Mesendoderm (in vitro differentiated cells): ENCODE measurements at regions not wholly inside any gene's neighbourhood (a gene's known extent, or its start where the extent isn't known, plus 50 kb on each side); places are given as distances from the start of the nearest gene placed in this dataset.
A peak's percentile ranks its signal among the peaks of the same experiment; 100 is the strongest.

Source experiments
- DNase-seq: peaks from one replicate; pipeline ENCODE4 v3.0.0; 2013
- H2AK5ac ChIP-seq: 2 replicates; pipeline ENCODE4 v1.6.1; 2013; ENCODE audit warnings: low read length, inconsistent platforms
- H2BK120ac ChIP-seq: 2 replicates; pipeline ENCODE4 v1.6.1; 2013; ENCODE audit warnings: low read depth, mild to moderate bottlenecking, low read length, moderate library complexity, mixed read lengths
- H2BK15ac ChIP-seq: replicated peaks from 2 replicates; pipeline ENCODE4 v1.6.1; 2013; ENCODE audit warnings: low read depth, mild to moderate bottlenecking, moderate library complexity
- H2BK5ac ChIP-seq: 2 replicates; pipeline ENCODE4 v1.6.1; 2013; ENCODE audit warnings: low read length, inconsistent platforms
- H3K18ac ChIP-seq: 2 replicates; pipeline ENCODE4 v1.6.1; 2013; ENCODE audit warnings: mild to moderate bottlenecking, low read length, mixed read lengths
- H3K23ac ChIP-seq: one replicate; pipeline ENCODE4 v1.6.1; 2013; ENCODE audit warnings: low read length
- H3K27ac ChIP-seq: 2 replicates; pipeline ENCODE4 v1.5.1; 2013; ENCODE audit warnings: low read depth, mild to moderate bottlenecking, inconsistent platforms, low read length, moderate library complexity
- H3K27me3 ChIP-seq: 2 replicates; pipeline ENCODE4 v1.6.1; 2013; ENCODE audit warnings: low read length, control low read depth, mild to moderate bottlenecking, inconsistent platforms; ENCODE audit not compliant: insufficient read depth, poor library complexity
- H3K36me3 ChIP-seq: 2 replicates; pipeline ENCODE4 v1.6.1; 2013; ENCODE audit warnings: low read length, inconsistent platforms; ENCODE audit not compliant: control insufficient read depth, insufficient read depth
- H3K4ac ChIP-seq: one replicate; pipeline ENCODE4 v1.6.1; 2013; ENCODE audit warnings: low read depth, mild to moderate bottlenecking, low read length, moderate library complexity
- H3K4me1 ChIP-seq: 2 replicates; pipeline ENCODE4 v1.6.1; 2013; ENCODE audit warnings: low read depth, low read length, inconsistent platforms; ENCODE audit not compliant: control insufficient read depth
- H3K4me2 ChIP-seq: 2 replicates; pipeline ENCODE4 v1.6.1; 2013; ENCODE audit warnings: low read length
- H3K4me3 ChIP-seq: 2 replicates; pipeline ENCODE4 v1.5.1; 2013; ENCODE audit warnings: mild to moderate bottlenecking, low read length
- H3K56ac ChIP-seq: one replicate; pipeline ENCODE4 v1.6.1; 2013; ENCODE audit warnings: low read length
- H3K79me1 ChIP-seq: 2 replicates; pipeline ENCODE4 v1.6.1; 2013; ENCODE audit warnings: low read length, inconsistent platforms
- H3K79me2 ChIP-seq: 2 replicates; pipeline ENCODE4 v1.6.1; 2013; ENCODE audit warnings: mild to moderate bottlenecking, low read length; ENCODE audit not compliant: control insufficient read depth, insufficient read depth
- H3K9ac ChIP-seq: 2 replicates; pipeline ENCODE4 v1.6.1; 2013; ENCODE audit warnings: low read length, inconsistent platforms
- H4K5ac ChIP-seq: one replicate; pipeline ENCODE4 v1.6.1; 2013; ENCODE audit warnings: low read length
- H4K8ac ChIP-seq: one replicate; pipeline ENCODE4 v1.6.1; 2013; ENCODE audit warnings: low read depth, mild to moderate bottlenecking, control low read depth, low read length, moderate library complexity
- WGBS: extraction: QIAGEN DNeasy Blood & Tissue Kit; methylation state at CpG from one replicate; pipeline ENCODE4 v1.1.7; 2013; ENCODE audit warnings: low lambda C conversion rate, missing lambda C conversion rate; ENCODE audit not compliant: insufficient coverage; ENCODE audit errors: extremely low coverage; 5-methylcytosine and 5-hydroxymethylcytosine counted together

- H2AK5ac ChIP-seq, result no peak overlapping the region
- no peak overlapping the region for H3K18ac ChIP-seq
- H4K5ac ChIP-seq, result no peak overlapping the region
- no peak overlapping the region for H2BK120ac ChIP-seq
- H3K36me3 ChIP-seq, result no peaks in the 10 kb centered on the region
- H3K79me2 ChIP-seq, result no peaks in the 10 kb centered on the region
- peaks cover 4% of the 10 kb centered on the region for H3K4me1 ChIP-seq
- H3K27me3 ChIP-seq, result no peaks in the 10 kb centered on the region
- no peak overlapping the region for H3K4me3 ChIP-seq
- no peak overlapping the region for H2BK5ac ChIP-seq
- H3K4me2 ChIP-seq, result no peak overlapping the region
- H3K79me1 ChIP-seq, result no peaks in the 10 kb centered on the region
- no CpG with 5 or more reads among the region's 10 CpGs for WGBS
- no peak overlapping the region for H4K8ac ChIP-seq
- DNase-seq, result no peak
- H3K4ac ChIP-seq, result no peak overlapping the region
- no peak overlapping the region for H2BK15ac ChIP-seq
- H3K27ac ChIP-seq, result no peak overlapping the region
- H3K56ac ChIP-seq, result no peak overlapping the region
- no peak overlapping the region for H3K9ac ChIP-seq
- H3K23ac ChIP-seq, result no peak overlapping the region
These were observed 75.8 kb upstream of the LIPC start for GRCh38 chr15:58355973-58356372.

DNA sequence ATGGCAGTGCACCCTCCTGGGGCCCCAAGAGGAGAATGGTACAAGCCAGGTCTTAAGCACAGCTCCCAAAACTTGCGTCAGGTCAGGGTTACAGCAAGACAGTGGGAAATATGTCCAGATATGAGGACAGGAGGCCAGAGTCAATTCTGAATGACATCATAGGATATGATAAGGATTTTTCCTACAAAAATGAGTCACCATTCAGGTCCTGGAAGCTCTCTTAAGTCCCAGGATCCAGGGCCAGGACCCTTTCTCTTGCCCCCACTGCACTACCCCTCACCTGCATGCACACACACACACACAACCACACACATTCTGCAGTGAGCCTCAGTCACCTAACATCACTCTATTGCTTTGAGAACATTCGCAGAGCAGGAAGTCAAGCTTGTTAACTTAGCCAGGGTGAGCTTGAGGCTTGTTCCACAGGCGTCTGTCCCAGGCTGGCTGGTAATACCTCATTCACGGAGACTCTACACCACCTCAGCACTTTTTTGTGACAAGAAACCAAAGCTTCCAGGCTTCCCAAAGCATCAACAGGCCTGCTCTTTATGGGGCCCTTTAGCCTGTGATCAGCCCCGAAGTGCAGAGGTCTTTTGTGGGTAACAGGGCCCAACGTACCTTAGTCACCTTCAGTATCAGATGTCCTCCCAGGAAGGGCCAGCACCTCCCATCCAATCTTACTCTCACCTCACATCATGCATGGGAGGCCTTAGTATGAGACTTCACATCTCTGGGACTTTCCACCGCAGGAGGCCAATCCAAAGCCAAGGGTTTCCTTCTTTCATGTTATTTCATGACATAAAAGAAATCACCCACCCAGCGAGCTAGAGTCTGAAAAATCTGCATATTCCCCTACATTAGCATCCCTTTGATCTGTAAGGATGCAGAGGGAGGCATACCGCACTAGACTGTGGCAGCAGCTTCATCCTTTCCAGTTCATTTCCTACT, 74.0 kb upstream of the LIPC start:
- Histone ChIP-seq H3K27ac (no peak overlapping the region), H3K9ac (no peak overlapping the region), H2BK15ac (no peak overlapping the region), H2BK120ac (no peak overlapping the region), H2AK5ac (no peak overlapping the region), H3K36me3 (no peaks in the 10 kb centered on the region), H3K4me2 (no peak overlapping the region), H4K8ac (no peak overlapping the region), H3K4me1 (peaks cover 4% of the 10 kb centered on the region), H3K23ac (no peak overlapping the region), H4K5ac (no peak overlapping the region), H3K56ac (peak overlapping the region; percentile 9), H3K18ac (no peak overlapping the region), H3K27me3 (no peaks in the 10 kb centered on the region), H3K79me1 (no peaks in the 10 kb centered on the region), H2BK5ac (no peak overlapping the region), H3K79me2 (no peaks in the 10 kb centered on the region), H3K4me3 (no peak overlapping the region), H3K4ac (no peak overlapping the region)
- no CpG with 5 or more reads among the region's 9 CpGs for WGBS
- DNase-seq, result peak; percentile 45

GRCh38 chr15:58360421-58361090, 71.2 kb upstream of the LIPC start:
- Histone ChIP-seq H3K27me3 (no peaks in the 10 kb centered on the region), H3K79me2 (no peaks in the 10 kb centered on the region), H3K18ac (no peak overlapping the region), H2BK15ac (no peak overlapping the region), H3K4me2 (no peak overlapping the region), H2AK5ac (no peak overlapping the region), H3K56ac (no peak overlapping the region), H3K4me3 (no peak overlapping the region), H2BK5ac (no peak overlapping the region), H4K5ac (no peak overlapping the region), H3K23ac (no peak overlapping the region), H3K79me1 (no peaks in the 10 kb centered on the region), H3K36me3 (no peaks in the 10 kb centered on the region), H3K27ac (no peak overlapping the region), H3K4me1 (peaks cover 4% of the 10 kb centered on the region), H2BK120ac (no peak overlapping the region), H3K9ac (no peak overlapping the region), H3K4ac (no peak overlapping the region), H4K8ac (no peak overlapping the region)
- no peak for DNase-seq
- no CpG with 5 or more reads among the region's 4 CpGs for WGBS

GRCh38 chr15:58361273-58361759, 70.5 kb upstream of the LIPC start:
- Histone ChIP-seq H2AK5ac (no peak overlapping the region), H3K36me3 (no peaks in the 10 kb centered on the region), H4K8ac (no peak overlapping the region), H4K5ac (no peak overlapping the region), H2BK120ac (no peak overlapping the region), H3K4me2 (no peak overlapping the region), H2BK15ac (no peak overlapping the region), H3K9ac (no peak overlapping the region), H3K56ac (no peak overlapping the region), H3K4me3 (no peak overlapping the region), H3K4ac (no peak overlapping the region), H3K4me1 (peaks cover 4% of the 10 kb centered on the region), H3K27ac (no peak overlapping the region), H3K79me1 (no peaks in the 10 kb centered on the region), H3K79me2 (no peaks in the 10 kb centered on the region), H3K18ac (no peak overlapping the region), H3K23ac (no peak overlapping the region), H3K27me3 (no peaks in the 10 kb centered on the region), H2BK5ac (no peak overlapping the region)
- WGBS, result no CpG with 5 or more reads among the region's 5 CpGs
- DNase-seq, result no peak

GRCh38 chr15:58362262-58362922, 69.4 kb upstream of the LIPC start:
- no peaks in the 10 kb centered on the region for H3K79me2 ChIP-seq
- no peak overlapping the region for H2BK15ac ChIP-seq
- peaks cover 4% of the 10 kb centered on the region for H3K4me1 ChIP-seq
- H3K56ac ChIP-seq, result no peak overlapping the region
- H3K18ac ChIP-seq, result no peak overlapping the region
- H2BK5ac ChIP-seq, result no peak overlapping the region
- no peak overlapping the region for H2BK120ac ChIP-seq
- H3K36me3 ChIP-seq, result no peaks in the 10 kb centered on the region
- H3K4me3 ChIP-seq, result no peak overlapping the region
- H3K27me3 ChIP-seq, result no peaks in the 10 kb centered on the region
- no peak overlapping the region for H3K4ac ChIP-seq
- H3K79me1 ChIP-seq, result no peaks in the 10 kb centered on the region
- H3K27ac ChIP-seq, result no peak overlapping the region
- WGBS, result no CpG with 5 or more reads among the region's 6 CpGs
- H4K5ac ChIP-seq, result no peak overlapping the region
- no peak overlapping the region for H2AK5ac ChIP-seq
- no peak overlapping the region for H3K23ac ChIP-seq
- H3K9ac ChIP-seq, result no peak overlapping the region
- H3K4me2 ChIP-seq, result no peak overlapping the region
- H4K8ac ChIP-seq, result no peak overlapping the region
- DNase-seq, result no peak
